K562 (cell line): ENCODE measurements at regions not wholly inside any gene's neighbourhood (a gene's known extent, or its start where the extent isn't known, plus 50 kb on each side); places are given as distances from the start of the nearest gene placed in this dataset.

Experiments used
- ATAC-seq: fragments of 200-7000 bp; cut with Tn5 transposase; 3 replicates; pipeline ENCODE4 v1.9.1; 2020; ENCODE audit warnings: moderate library complexity
- BruUV-seq: library from RNA; stranded (reverse); fragments of 400-500 nt; replicated peaks from 2 replicates; lab custom pipeline; 2021; lab: Mats Ljungman, UMichigan
- CTCF ChIA-PET: fragments of 300-600 bp; formaldehyde crosslinking; extraction: SDS; loops from one replicate; lab custom pipeline; 2021; ENCODE audit warnings: low intra/inter-chr PET ratio; lab: Yijun Ruan, JAX
- POLR2A ChIA-PET: fragments of 300-600, 350-650 bp; sonication (Branson Sonifier 250); formaldehyde crosslinking; extraction: SDS; loops from one replicate; lab custom pipeline; 2021; ENCODE audit warnings: antibody characterized with exemption, inconsistent platforms; lab: Yijun Ruan, JAX
- DNase-seq, 4 experiments: peaks; one replicate each; pipeline versions ENCODE4 v3.0.0 to v3.0.0-alpha.2; 2011 to 2018; ENCODE audit warnings: low spot score in 3 of 4, mixed read lengths in 3 of 4; ENCODE audit errors: extremely low read depth in 1 of 4
- FAIRE-seq: peaks from 2 replicates; lab custom pipeline; 2011; peaks lifted over from hg19 to GRCh38; lab: Jason Lieb, UNC
- H2AFZ ChIP-seq: 2 replicates; pipeline ENCODE4 v1.6.0; 2011; ENCODE audit warnings: low read depth, low read length, control low read depth, inconsistent platforms
- H3K27ac ChIP-seq: fragments of 200-600 bp; 3 replicates; pipeline ENCODE4 v1.8.0; 2011; ENCODE audit warnings: low read depth, mild to moderate bottlenecking, control low read depth, inconsistent platforms, low read length, moderate library complexity, mixed read lengths; ENCODE audit errors: extremely low read depth
- H3K27me3 ChIP-seq, 2 experiments: fragments of 300-600 bp in 1 of 2; 2 replicates in 1 of 2; 3 replicates in 1 of 2; pipeline versions ENCODE4 v1.6.0 to v1.8.0; 2011; ENCODE audit warnings: inconsistent platforms in 2 of 2, low read length in 2 of 2, mild to moderate bottlenecking in 1 of 2, mixed read lengths in 1 of 2, moderate library complexity in 1 of 2; ENCODE audit not compliant: control insufficient read depth in 2 of 2, insufficient read depth in 2 of 2
- H3K36me3 ChIP-seq: fragments of 300-600 bp; 3 replicates; pipeline ENCODE4 v1.8.0; 2011; ENCODE audit warnings: mild to moderate bottlenecking, low read length, inconsistent platforms; ENCODE audit not compliant: control insufficient read depth, insufficient read depth
- H3K4me1 ChIP-seq, 2 experiments: fragments of 200-600 bp in 1 of 2; replicated peaks in 1 of 2; 2 replicates in 1 of 2; 3 replicates in 1 of 2; pipeline versions ENCODE4 v1.5.1 to v1.8.0; 2011; ENCODE audit warnings: inconsistent platforms in 2 of 2, low read length in 2 of 2, mild to moderate bottlenecking in 1 of 2, mixed read lengths in 1 of 2, moderate library complexity in 1 of 2; ENCODE audit not compliant: control insufficient read depth in 2 of 2, insufficient read depth in 2 of 2
- H3K4me2 ChIP-seq: 2 replicates; pipeline ENCODE4 v1.6.1; 2011; ENCODE audit warnings: low read length, control low read depth, inconsistent platforms, mixed read lengths; ENCODE audit not compliant: insufficient read depth
- H3K4me3 ChIP-seq: fragments of 200-600 bp; sonication (generic), shearing (Covaris generic); 2 replicates; pipeline ENCODE4 v1.5.1; 2016; ENCODE audit warnings: control low read depth, inconsistent platforms
- H3K79me2 ChIP-seq: fragments of 200-600 bp; 3 replicates; pipeline ENCODE4 v1.8.0; 2011; ENCODE audit warnings: low read length, inconsistent platforms; ENCODE audit not compliant: control insufficient read depth, insufficient read depth
- H3K9ac ChIP-seq, 2 experiments: 2 replicates each; pipeline versions ENCODE4 v1.6.0 to v1.6.1; 2011; ENCODE audit warnings: low read depth in 2 of 2, low read length in 2 of 2, control low read depth in 1 of 2, inconsistent platforms in 1 of 2, mild to moderate bottlenecking in 1 of 2, mixed read lengths in 1 of 2; ENCODE audit not compliant: insufficient read depth in 1 of 2
- H3K9me1 ChIP-seq: one replicate; pipeline ENCODE4 v1.6.0; 2011; ENCODE audit warnings: inconsistent platforms, mild to moderate bottlenecking, low read length, moderate library complexity; ENCODE audit not compliant: control insufficient read depth, insufficient read depth
- H3K9me3 ChIP-seq: replicated peaks from 2 replicates; pipeline ENCODE4 v1.5.1; 2011; ENCODE audit warnings: low read depth, low read length, inconsistent platforms; ENCODE audit not compliant: control insufficient read depth, insufficient read depth
- H4K20me1 ChIP-seq: replicated peaks from 2 replicates; pipeline ENCODE4 v1.6.1; 2011; ENCODE audit warnings: low read length, inconsistent platforms, mixed read lengths; ENCODE audit not compliant: control insufficient read depth, insufficient read depth
- CREB1 ChIP-seq, 2 experiments: sonication (generic) in 1 of 2; formaldehyde crosslinking in 1 of 2; IDR thresholded peaks; 2 replicates each; pipeline versions ENCODE4 v1.6.1 to v1.8.0; 2012 to 2022; ENCODE audit warnings: inconsistent platforms in 1 of 2, mild to moderate bottlenecking in 1 of 2, missing genetic modification reagents in 1 of 2, moderate library complexity in 1 of 2
- ELF2 ChIP-seq: fragments of 250-450 bp; sonication (Bioruptor Pico); IDR thresholded peaks from 2 replicates; pipeline ENCODE4 v1.5.0; 2021; ENCODE audit warnings: mild to moderate bottlenecking
- FOXM1 ChIP-seq, 2 experiments: fragments of 450-650 bp in 1 of 2; sonication (generic) in 1 of 2; formaldehyde crosslinking in 1 of 2; IDR thresholded peaks; 2 replicates each; pipeline versions ENCODE4 v1.6.1 to v1.9.0; 2017 to 2022; ENCODE audit warnings: low read depth in 2 of 2, mild to moderate bottlenecking in 2 of 2, missing genetic modification reagents in 1 of 2, moderate library complexity in 1 of 2
- GATA2 ChIP-seq: sonication (generic); formaldehyde crosslinking; IDR thresholded peaks from 2 replicates; pipeline ENCODE4 v1.4.0; 2020; ENCODE audit warnings: mild to moderate bottlenecking, missing genetic modification reagents
- GTF2A2 ChIP-seq: IDR thresholded peaks from 2 replicates; pipeline ENCODE4 v1.6.1; 2016; ENCODE audit warnings: mild to moderate bottlenecking, missing genetic modification characterization, missing compliant biosample characterization
- KLF16 ChIP-seq: IDR thresholded peaks from 2 replicates; pipeline ENCODE4 v1.6.1; 2016; ENCODE audit warnings: antibody characterized with exemption
- MCM2 ChIP-seq: fragments of 450-650 bp; IDR thresholded peaks from 2 replicates; pipeline ENCODE4 v1.6.1; 2017; ENCODE audit warnings: low read depth, mild to moderate bottlenecking
- MCM3 ChIP-seq: fragments of 450-650 bp; IDR thresholded peaks from 2 replicates; pipeline ENCODE4 v1.6.1; 2016
- RBBP5 ChIP-seq: fragments of 200-600 bp; sonication (generic); IDR thresholded peaks from 2 replicates; pipeline ENCODE4 v1.6.1; 2012; ENCODE audit warnings: borderline replicate concordance, mild to moderate bottlenecking, low read length, control low read depth, inconsistent platforms; ENCODE audit not compliant: insufficient read depth, poor library complexity, severe bottlenecking
- ZNF431 ChIP-seq: sonication (generic); formaldehyde crosslinking; IDR thresholded peaks from 2 replicates; pipeline ENCODE4 v1.8.0; 2022; ENCODE audit warnings: mild to moderate bottlenecking, missing genetic modification reagents
- WGBS: fragments of 100-300 bp; shearing (Covaris generic); methylation state at CpG from one replicate; pipeline ENCODE4 v1.1.6; 2016; ENCODE audit warnings: low coverage, mixed read lengths; ENCODE audit not compliant: insufficient coverage; ENCODE audit errors: missing lambda C conversion rate; 5-methylcytosine and 5-hydroxymethylcytosine counted together
- in situ Hi-C: fragments of 300-500 bp; cut with MboI; formaldehyde crosslinking; loops from 4 replicates; pipeline ENCODE4 v1.15.0; 2018; ENCODE audit warnings: inconsistent platforms, mixed read lengths
- intact Hi-C: fragments of 100-400 bp; cut with micrococcal nuclease; formaldehyde crosslinking; loops from 2 replicates; pipeline ENCODE4 v1.14.2; 2022
- TF ChIP-seq, protein P1 (sequence below): fragments of 250-450 bp; sonication (Bioruptor Pico); IDR thresholded peaks from 2 replicates; pipeline ENCODE4 v1.6.1; 2021; ENCODE audit warnings: mild to moderate bottlenecking

DNA sequence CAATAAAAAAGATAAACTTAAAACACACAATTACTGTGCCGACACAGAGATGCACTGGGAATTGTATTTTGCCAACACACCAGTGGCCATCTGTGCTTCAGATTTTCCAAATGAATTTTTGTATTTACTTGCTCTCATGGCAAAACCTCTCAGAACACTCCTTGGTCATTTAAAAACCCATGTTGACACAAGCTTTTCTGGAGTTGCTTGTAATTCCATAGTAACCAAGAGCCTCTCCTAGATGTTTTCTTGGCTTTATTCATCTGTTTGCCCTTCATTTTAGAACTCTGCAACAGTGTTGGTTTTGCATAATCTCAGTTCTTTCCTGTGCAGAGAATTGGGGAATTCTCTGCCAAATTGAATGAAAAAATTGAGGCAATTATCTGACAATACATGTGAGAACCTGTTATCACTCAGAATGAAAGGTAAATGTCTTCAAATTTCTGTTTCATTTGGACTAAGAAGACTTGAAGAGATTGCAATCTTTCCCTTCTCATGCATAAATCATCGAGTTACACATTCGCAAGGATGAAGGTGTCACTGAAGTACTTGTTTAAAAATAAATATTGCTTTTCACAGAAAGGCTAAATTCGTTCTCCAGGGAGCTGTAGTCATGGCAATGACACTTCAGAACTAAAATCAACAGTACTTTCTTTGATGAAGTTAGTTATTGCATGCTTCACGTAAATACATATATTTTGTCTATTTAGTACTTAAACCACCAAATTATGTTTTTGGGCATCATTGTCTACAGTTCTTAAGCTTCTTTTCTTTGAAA, 301.8 kb upstream of the CTSO start (continued):
- TF ChIP-seq CREB1 (IDR thresholded peaks at IDR 0.05) (no peak), CREB1 (CRISPR knock-in tag; IDR thresholded peaks at IDR 0.05) (no peak), KLF16 (no peak), ZNF431 (no peak), GATA2 (CRISPR knock-in tag) (no peak), FOXM1 (IDR thresholded peaks at IDR 0.05; ENCODE audit: low read depth) (no peak), FOXM1 (CRISPR knock-in tag; IDR thresholded peaks at IDR 0.05; ENCODE audit: low read depth) (no peak)

DNA sequence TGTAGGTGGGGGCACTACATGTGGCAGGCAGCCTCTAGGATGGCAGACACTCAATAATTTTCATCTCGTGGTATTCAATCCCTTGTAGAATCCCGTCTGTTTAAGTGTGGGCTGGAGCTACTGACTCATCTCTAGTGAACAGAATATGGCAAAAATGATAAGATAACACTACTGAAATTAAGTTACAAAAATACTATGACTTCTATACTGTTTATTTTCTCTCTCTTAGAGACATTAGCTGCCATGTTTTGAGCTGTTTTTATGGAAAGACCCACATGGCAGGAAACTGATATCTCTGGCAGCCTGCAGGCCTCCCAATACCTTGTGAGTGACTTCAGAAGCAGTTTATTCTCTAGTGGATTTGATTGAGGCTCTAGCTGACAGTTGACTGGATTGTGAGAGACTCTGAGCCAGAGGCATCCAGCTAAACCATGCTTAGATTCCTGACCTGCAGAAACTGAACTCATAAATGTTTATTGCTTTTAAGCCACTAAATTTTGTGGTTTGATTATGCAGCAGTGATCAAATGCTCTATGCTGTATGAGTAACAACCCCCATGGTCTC, 298.8 kb upstream of the CTSO start:
- in situ Hi-C loops (no loop called here), intact Hi-C loops (no loop called here)
- H3K4me3 ChIP-seq: no peak overlapping the region
- POLR2A ChIA-PET: no interaction called here
- WGBS: 0% methylated on average over 2 of the region's 2 CpGs
- no peaks in the 10 kb centered on the region; the same call in 1 of the 2 replicates for H3K9me3 ChIP-seq
- H3K27ac ChIP-seq: no peak overlapping the region
- H3K9ac ChIP-seq: no peak overlapping the region
- H3K27me3 ChIP-seq: no peaks in the 10 kb centered on the region
- H3K9me1 ChIP-seq: no peaks in the 10 kb centered on the region
- H3K79me2 ChIP-seq: no peaks in the 10 kb centered on the region
- H3K4me1 ChIP-seq: no peaks in the 10 kb centered on the region
- H3K36me3 ChIP-seq: no peaks in the 10 kb centered on the region
- DNase-seq: no peak
- no peaks in the 10 kb centered on the region for H4K20me1 ChIP-seq
- CTCF ChIA-PET: no interaction called here
- no peak overlapping the region for H3K4me2 ChIP-seq
- H2AFZ ChIP-seq: no peak overlapping the region
- no peak for ATAC-seq
- no peak for FAIRE-seq
- TF ChIP-seq GTF2A2 (tag) (no peak), ZNF431 (no peak), RBBP5 (no peak), MCM3 (no peak), ELF2 (CRISPR knock-in tag) (no peak), MCM2 (no peak)
- TF ChIP-seq, protein P1, sequence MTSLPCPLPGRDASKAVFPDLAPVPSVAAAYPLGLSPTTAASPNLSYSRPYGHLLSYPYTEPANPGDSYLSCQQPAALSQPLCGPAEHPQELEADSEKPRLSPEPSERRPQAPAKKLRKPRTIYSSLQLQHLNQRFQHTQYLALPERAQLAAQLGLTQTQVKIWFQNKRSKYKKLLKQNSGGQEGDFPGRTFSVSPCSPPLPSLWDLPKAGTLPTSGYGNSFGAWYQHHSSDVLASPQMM (CRISPR knock-in tag): no peak
- no TSS peak for BruUV-seq
